DND-41 (cell line): ENCODE measurements at regions not wholly inside any gene's neighbourhood (a gene's known extent, or its start where the extent isn't known, plus 50 kb on each side); places are given as distances from the start of the nearest gene placed in this dataset.

Experiments
- ATAC-seq: fragments of 200-7000 bp; cut with Tn5 transposase; 3 replicates; pipeline ENCODE4 v1.9.1; 2021; ENCODE audit warnings: low read depth; ENCODE audit not compliant: insufficient read depth
- DNase-seq: peaks from one replicate; pipeline ENCODE4 v3.0.0-alpha.2; 2020
- H2AFZ ChIP-seq: 2 replicates; pipeline ENCODE4 v1.6.0; 2012; ENCODE audit warnings: low read depth, low read length
- H3K27ac ChIP-seq: 2 replicates; pipeline ENCODE4 v1.5.1; 2012; ENCODE audit warnings: low read length, inconsistent platforms
- H3K27me3 ChIP-seq: fragments of 200-600 bp; sonication (generic); 2 replicates; pipeline ENCODE4 v1.6.0; 2012; ENCODE audit warnings: low read length, mild to moderate bottlenecking, inconsistent platforms; ENCODE audit not compliant: insufficient read depth, poor library complexity
- H3K36me3 ChIP-seq: 2 replicates; pipeline ENCODE4 v1.5.1; 2012; ENCODE audit warnings: low read length, inconsistent platforms; ENCODE audit not compliant: insufficient read depth
- H3K4me1 ChIP-seq: 2 replicates; pipeline ENCODE4 v1.5.1; 2012; ENCODE audit warnings: mild to moderate bottlenecking, low read length; ENCODE audit not compliant: insufficient read depth
- H3K4me2 ChIP-seq: 2 replicates; pipeline ENCODE4 v1.6.0; 2012; ENCODE audit warnings: mild to moderate bottlenecking, moderate library complexity, low read length, inconsistent platforms; ENCODE audit not compliant: insufficient read depth
- H3K4me3 ChIP-seq, 2 experiments: fragments of 200-600 bp in 1 of 2; shearing (Covaris generic) in 1 of 2; 2 replicates each; pipeline ENCODE4 v1.5.1; 2012 to 2016; ENCODE audit warnings: inconsistent platforms in 2 of 2, low read length in 2 of 2, mild to moderate bottlenecking in 2 of 2, low read depth in 1 of 2, moderate library complexity in 1 of 2
- H3K79me2 ChIP-seq: 2 replicates; pipeline ENCODE4 v1.6.0; 2012; ENCODE audit warnings: low read length, inconsistent platforms; ENCODE audit not compliant: insufficient read depth
- H3K9ac ChIP-seq: 2 replicates; pipeline ENCODE4 v1.6.0; 2012; ENCODE audit warnings: low read depth, mild to moderate bottlenecking, inconsistent platforms, low read length, moderate library complexity
- H3K9me3 ChIP-seq: 2 replicates; pipeline ENCODE4 v1.5.1; 2012; ENCODE audit warnings: low read length, moderate library complexity, mild to moderate bottlenecking, inconsistent platforms; ENCODE audit not compliant: insufficient read depth, severe bottlenecking
- H4K20me1 ChIP-seq: 2 replicates; pipeline ENCODE4 v1.6.0; 2012; ENCODE audit warnings: low read length; ENCODE audit not compliant: insufficient read depth
- CTCF ChIP-seq: IDR thresholded peaks from 2 replicates; pipeline ENCODE4 v1.5.1; 2012; ENCODE audit warnings: borderline replicate concordance, low read length, moderate library complexity, mild to moderate bottlenecking; ENCODE audit not compliant: poor library complexity, severe bottlenecking; ENCODE audit errors: extremely low read depth
- EZH2 ChIP-seq: IDR thresholded peaks from 3 replicates; pipeline ENCODE4 v1.6.1; 2012; ENCODE audit warnings: borderline replicate concordance, low read depth, mild to moderate bottlenecking, moderate library complexity, low read length, inconsistent platforms; ENCODE audit not compliant: severe bottlenecking

- Histone ChIP-seq H3K4me2 (no peak overlapping the region), H3K9me3 (peaks cover 2% of the 10 kb centered on the region), H3K4me3 (no peak overlapping the region), H3K9ac (no peak overlapping the region), H3K4me1 (no peaks in the 10 kb centered on the region), H3K36me3 (no peaks in the 10 kb centered on the region), H4K20me1 (no peaks in the 10 kb centered on the region), H3K79me2 (no peaks in the 10 kb centered on the region), H2AFZ (no peak overlapping the region), H3K27me3 (no peaks in the 10 kb centered on the region), H3K27ac (no peak overlapping the region)
- no peak for DNase-seq
- TF ChIP-seq EZH2 (no peak), CTCF (no peak)
- no peak for ATAC-seq
Observed at GRCh38 chr4:30630431-30630830, 89.7 kb upstream of the PCDH7 start.

GRCh38 chr4:30632751-30633150, 87.4 kb upstream of the PCDH7 start:
- no peak overlapping the region for H2AFZ ChIP-seq
- ATAC-seq (no peak), DNase-seq (no peak)
- H3K4me3 ChIP-seq: no peak overlapping the region
- no peaks in the 10 kb centered on the region for H3K79me2 ChIP-seq
- H3K4me2 ChIP-seq: no peak overlapping the region
- H3K27ac ChIP-seq: no peak overlapping the region
- TF ChIP-seq EZH2 (no peak), CTCF (no peak)
- no peaks in the 10 kb centered on the region for H3K4me1 ChIP-seq
- H3K36me3 ChIP-seq: no peaks in the 10 kb centered on the region
- H3K9me3 ChIP-seq: peaks cover 2% of the 10 kb centered on the region
- H4K20me1 ChIP-seq: no peaks in the 10 kb centered on the region
- no peak overlapping the region for H3K9ac ChIP-seq
- no peaks in the 10 kb centered on the region for H3K27me3 ChIP-seq

GRCh38 chr4:30641345-30641744, 78.8 kb upstream of the PCDH7 start:
- Histone ChIP-seq H3K4me2 (no peak overlapping the region), H3K36me3 (no peaks in the 10 kb centered on the region), H3K4me3 (no peak overlapping the region), H3K27me3 (no peaks in the 10 kb centered on the region), H4K20me1 (no peaks in the 10 kb centered on the region), H3K79me2 (no peaks in the 10 kb centered on the region), H3K4me1 (no peaks in the 10 kb centered on the region), H3K9ac (no peak overlapping the region), H3K27ac (no peak overlapping the region), H2AFZ (no peak overlapping the region), H3K9me3 (no peaks in the 10 kb centered on the region)
- DNase-seq (no peak), ATAC-seq (no peak)
- no peak for TF ChIP-seq CTCF
- no peak for TF ChIP-seq EZH2

- H3K4me1 ChIP-seq: no peaks in the 10 kb centered on the region
- TF ChIP-seq CTCF (no peak), EZH2 (no peak)
- H3K79me2 ChIP-seq: no peaks in the 10 kb centered on the region
- H4K20me1 ChIP-seq: no peaks in the 10 kb centered on the region
- H3K4me3 ChIP-seq: no peak overlapping the region
- H3K36me3 ChIP-seq: no peaks in the 10 kb centered on the region
- no peak overlapping the region for H2AFZ ChIP-seq
- no peak for ATAC-seq
- H3K27ac ChIP-seq: no peak overlapping the region
- H3K4me2 ChIP-seq: no peak overlapping the region
- H3K27me3 ChIP-seq: no peaks in the 10 kb centered on the region
- DNase-seq: no peak
- no peak overlapping the region for H3K9ac ChIP-seq
- no peaks in the 10 kb centered on the region for H3K9me3 ChIP-seq
Observed at GRCh38 chr4:30642567-30642966, 77.6 kb upstream of the PCDH7 start.
